ENCODE measurements at regions not wholly inside any gene's neighbourhood (a gene's known extent, or its start where the extent isn't known, plus 50 kb on each side); places are given as distances from the start of the nearest gene placed in this dataset.
"Not testable (repeated sequence)": the region's sequence is repeated elsewhere in the genome, so short reads cannot be mapped to it uniquely, and the experiment has no call there.

- H3K27ac Mint-ChIP-seq; H3K36me3 Mint-ChIP-seq; H3K27me3 Mint-ChIP-seq; ATAC-seq (ENCODE audit: low read depth); H3K4me1 Mint-ChIP-seq; H3K4me3 Mint-ChIP-seq; DNase-seq (ENCODE audit: low spot score in 2 of 2): not testable (repeated sequence)
- peaks cover 15% of the 10 kb centered on the region for H3K9me3 Mint-ChIP-seq
These were observed 422.3 kb downstream of the CCDC85A start for GRCh38 chr2:56606086-56606485.

GRCh38 chr2:56613254-56613653 lies 429.5 kb downstream of the CCDC85A start:
- Mint-ChIP-seq H3K36me3 (no peaks in the 10 kb centered on the region), H3K27ac (no peak overlapping the region), H3K9me3 (peaks cover 1% of the 10 kb centered on the region), H3K4me1 (no peaks in the 10 kb centered on the region), H3K27me3 (no peaks in the 10 kb centered on the region), H3K4me3 (no peak overlapping the region)
- DNase-seq (ENCODE audit: low spot score in 2 of 2) (no peak), ATAC-seq (ENCODE audit: low read depth) (no peak)

GRCh38 chr2:56613920-56614319 lies 430.1 kb downstream of the CCDC85A start:
- no peak for DNase-seq (ENCODE audit: low spot score in 2 of 2)
- H3K27ac Mint-ChIP-seq, result no peak overlapping the region
- H3K9me3 Mint-ChIP-seq, result peaks cover 1% of the 10 kb centered on the region
- ATAC-seq (ENCODE audit: low read depth), result no peak
- H3K4me1 Mint-ChIP-seq, result no peaks in the 10 kb centered on the region
- no peak overlapping the region for H3K4me3 Mint-ChIP-seq
- H3K27me3 Mint-ChIP-seq, result no peaks in the 10 kb centered on the region
- H3K36me3 Mint-ChIP-seq, result no peaks in the 10 kb centered on the region

- ATAC-seq (ENCODE audit: low read depth) (no peak), DNase-seq (ENCODE audit: low spot score in 2 of 2) (no peak)
- Mint-ChIP-seq H3K36me3 (no peaks in the 10 kb centered on the region), H3K27ac (no peak overlapping the region), H3K4me3 (no peak overlapping the region), H3K4me1 (no peaks in the 10 kb centered on the region), H3K9me3 (peaks cover 1% of the 10 kb centered on the region), H3K27me3 (no peaks in the 10 kb centered on the region)
These were observed 432.0 kb downstream of the CCDC85A start for GRCh38 chr2:56615760-56616159.

- Mint-ChIP-seq H3K27ac (no peak overlapping the region), H3K36me3 (no peaks in the 10 kb centered on the region), H3K9me3 (peaks cover 10% of the 10 kb centered on the region), H3K27me3 (no peaks in the 10 kb centered on the region), H3K4me1 (no peaks in the 10 kb centered on the region), H3K4me3 (no peak overlapping the region)
- no peak for DNase-seq (ENCODE audit: low spot score in 2 of 2)
- ATAC-seq (ENCODE audit: low read depth), result no peak
These were observed 440.4 kb downstream of the CCDC85A start for GRCh38 chr2:56624181-56624580.

GRCh38 chr2:56626927-56627326 lies 443.1 kb downstream of the CCDC85A start:
- DNase-seq (ENCODE audit: low spot score in 2 of 2), result no peak
- no peak overlapping the region for H3K4me3 Mint-ChIP-seq
- no peaks in the 10 kb centered on the region for H3K36me3 Mint-ChIP-seq
- H3K4me1 Mint-ChIP-seq, result no peaks in the 10 kb centered on the region
- no peaks in the 10 kb centered on the region for H3K27me3 Mint-ChIP-seq
- no peak overlapping the region for H3K27ac Mint-ChIP-seq
- H3K9me3 Mint-ChIP-seq, result peaks cover 12% of the 10 kb centered on the region
- ATAC-seq (ENCODE audit: low read depth), result no peak

- Mint-ChIP-seq H3K4me1 (no peaks in the 10 kb centered on the region), H3K27me3 (no peaks in the 10 kb centered on the region), H3K36me3 (no peaks in the 10 kb centered on the region), H3K9me3 (peaks cover 9% of the 10 kb centered on the region), H3K4me3 (no peak overlapping the region), H3K27ac (no peak overlapping the region)
- ATAC-seq (ENCODE audit: low read depth) (no peak), DNase-seq (ENCODE audit: low spot score in 2 of 2) (no peak)
These were observed 446.5 kb downstream of the CCDC85A start for GRCh38 chr2:56630286-56630685.

GRCh38 chr2:56647997-56648396 lies 464.2 kb downstream of the CCDC85A start:
- peaks cover 6% of the 10 kb centered on the region for H3K9me3 Mint-ChIP-seq
- ATAC-seq (ENCODE audit: low read depth), result no peak
- no peaks in the 10 kb centered on the region for H3K4me1 Mint-ChIP-seq
- no peak overlapping the region for H3K4me3 Mint-ChIP-seq
- H3K27me3 Mint-ChIP-seq, result no peaks in the 10 kb centered on the region
- H3K36me3 Mint-ChIP-seq, result no peaks in the 10 kb centered on the region
- no peak for DNase-seq (ENCODE audit: low spot score in 2 of 2)
- H3K27ac Mint-ChIP-seq, result no peak overlapping the region

- Mint-ChIP-seq H3K36me3 (no peaks in the 10 kb centered on the region), H3K27me3 (no peaks in the 10 kb centered on the region), H3K4me3 (no peak overlapping the region), H3K9me3 (peaks cover 2% of the 10 kb centered on the region), H3K27ac (no peak overlapping the region), H3K4me1 (no peaks in the 10 kb centered on the region)
- ATAC-seq (ENCODE audit: low read depth) (no peak), DNase-seq (ENCODE audit: low spot score in 2 of 2) (no peak)
These were observed 465.0 kb downstream of the CCDC85A start for GRCh38 chr2:56648802-56649201.

GRCh38 chr2:56654936-56655335 lies 471.1 kb downstream of the CCDC85A start:
- H3K27ac Mint-ChIP-seq, result no peak overlapping the region
- no peaks in the 10 kb centered on the region for H3K4me1 Mint-ChIP-seq
- no peak overlapping the region for H3K4me3 Mint-ChIP-seq
- ATAC-seq (ENCODE audit: low read depth) (no peak), DNase-seq (ENCODE audit: low spot score in 2 of 2) (no peak)
- H3K36me3 Mint-ChIP-seq, result no peaks in the 10 kb centered on the region
- H3K27me3 Mint-ChIP-seq, result no peaks in the 10 kb centered on the region
- H3K9me3 Mint-ChIP-seq, result peaks cover 2% of the 10 kb centered on the region

GRCh38 chr2:56656826-56657225 lies 473.0 kb downstream of the CCDC85A start:
- Mint-ChIP-seq H3K9me3 (peaks cover 2% of the 10 kb centered on the region), H3K27ac (no peak overlapping the region), H3K4me1 (no peaks in the 10 kb centered on the region), H3K4me3 (no peak overlapping the region), H3K36me3 (no peaks in the 10 kb centered on the region), H3K27me3 (no peaks in the 10 kb centered on the region)
- no peak for ATAC-seq (ENCODE audit: low read depth)
- no peak for DNase-seq (ENCODE audit: low spot score in 2 of 2)

- H3K4me1 Mint-ChIP-seq, result no peaks in the 10 kb centered on the region
- no peak for ATAC-seq (ENCODE audit: low read depth)
- H3K4me3 Mint-ChIP-seq, result no peak overlapping the region
- no peaks in the 10 kb centered on the region for H3K36me3 Mint-ChIP-seq
- no peak for DNase-seq (ENCODE audit: low spot score in 2 of 2)
- peaks cover 3% of the 10 kb centered on the region for H3K9me3 Mint-ChIP-seq
- H3K27me3 Mint-ChIP-seq, result no peaks in the 10 kb centered on the region
- no peak overlapping the region for H3K27ac Mint-ChIP-seq
These were observed 483.0 kb downstream of the CCDC85A start for GRCh38 chr2:56666777-56667176.

GRCh38 chr2:56671973-56672569 lies 488.3 kb downstream of the CCDC85A start:
- ATAC-seq (ENCODE audit: low read depth), result no peak
- H3K27me3 Mint-ChIP-seq, result no peaks in the 10 kb centered on the region
- H3K4me1 Mint-ChIP-seq, result no peaks in the 10 kb centered on the region
- H3K9me3 Mint-ChIP-seq, result peaks cover 5% of the 10 kb centered on the region
- H3K36me3 Mint-ChIP-seq, result no peaks in the 10 kb centered on the region
- H3K27ac Mint-ChIP-seq, result no peak overlapping the region
- no peak for DNase-seq (ENCODE audit: low spot score in 2 of 2)
- no peak overlapping the region for H3K4me3 Mint-ChIP-seq

GRCh38 chr2:56674084-56674483 lies 490.3 kb downstream of the CCDC85A start:
- H3K9me3 Mint-ChIP-seq, result peaks cover 3% of the 10 kb centered on the region
- H3K36me3 Mint-ChIP-seq, result no peaks in the 10 kb centered on the region
- no peaks in the 10 kb centered on the region for H3K4me1 Mint-ChIP-seq
- no peaks in the 10 kb centered on the region for H3K27me3 Mint-ChIP-seq
- no peak overlapping the region for H3K4me3 Mint-ChIP-seq
- ATAC-seq (ENCODE audit: low read depth), result no peak
- DNase-seq (ENCODE audit: low spot score in 2 of 2), result no peak
- H3K27ac Mint-ChIP-seq, result no peak overlapping the region

GRCh38 chr2:56676966-56677365 lies 493.2 kb downstream of the CCDC85A start:
- Mint-ChIP-seq H3K4me3 (no peak overlapping the region), H3K9me3 (peaks cover under 1% of the 10 kb centered on the region), H3K27me3 (no peaks in the 10 kb centered on the region), H3K36me3 (no peaks in the 10 kb centered on the region), H3K4me1 (no peaks in the 10 kb centered on the region), H3K27ac (no peak overlapping the region)
- ATAC-seq (ENCODE audit: low read depth), result no peak
- no peak for DNase-seq (ENCODE audit: low spot score in 2 of 2)

Data from memory B cell (primary cell).